GM12878 (cell line): ENCODE measurements at regions not wholly inside any gene's neighbourhood (a gene's known extent, or its start where the extent isn't known, plus 50 kb on each side); places are given as distances from the start of the nearest gene placed in this dataset.
"Not testable (repeated sequence)": the region's sequence is repeated elsewhere in the genome, so short reads cannot be mapped to it uniquely, and the experiment has no call there.

Experiments
- ATAC-seq: fragments of 200-7000 bp; cut with Tn5 transposase; 3 replicates; pipeline ENCODE4 v1.9.1; 2020; ENCODE audit warnings: mild to moderate bottlenecking, moderate library complexity
- BruUV-seq: library from RNA; stranded (reverse); fragments of 400-500 nt; replicated peaks from 2 replicates; lab custom pipeline; 2021; lab: Mats Ljungman, UMichigan
- CTCF ChIA-PET: fragments of 300-600 bp; sonication (Branson Sonifier 250); formaldehyde crosslinking; extraction: SDS; loops from one replicate; lab custom pipeline; 2021; ENCODE audit warnings: inconsistent platforms; lab: Yijun Ruan, JAX
- POLR2A ChIA-PET: fragments of 350-600 bp; formaldehyde crosslinking; extraction: SDS; loops from one replicate; lab custom pipeline; 2021; ENCODE audit warnings: inconsistent platforms; lab: Charles Lee
- RAD21 ChIA-PET: fragments of 300-600 bp; sonication (Branson Sonifier 250); formaldehyde crosslinking; loops from one replicate; lab custom pipeline; 2023; ENCODE audit warnings: antibody characterized with exemption; ENCODE audit not compliant: unreplicated experiment; lab: Charles Lee
- SMC1A ChIA-PET: fragments of 300-600 bp; sonication (Branson Sonifier 250); formaldehyde crosslinking; loops from one replicate; lab custom pipeline; 2023; ENCODE audit not compliant: unreplicated experiment, uncharacterized antibody; lab: Charles Lee
- DNase-seq: peaks from one replicate; pipeline ENCODE4 v3.0.0-alpha.2; 2011; ENCODE audit warnings: low read depth, low spot score
- FAIRE-seq: peaks from 3 replicates; lab custom pipeline; 2011; peaks lifted over from hg19 to GRCh38; lab: Jason Lieb, UNC
- H2AFZ ChIP-seq: 2 replicates; pipeline ENCODE4 v1.6.0; 2011; ENCODE audit warnings: low read depth, low read length, control low read depth; ENCODE audit not compliant: control insufficient read depth
- H3K27ac ChIP-seq: 2 replicates; pipeline ENCODE4 v1.5.1; 2011; ENCODE audit warnings: control low read depth; ENCODE audit not compliant: control insufficient read depth, insufficient read depth
- H3K27me3 ChIP-seq, 2 experiments: replicated peaks in 1 of 2; 2 replicates each; pipeline versions ENCODE4 v1.6.0 to v1.6.1; 2011; ENCODE audit warnings: low read length in 1 of 2; ENCODE audit not compliant: control insufficient read depth in 2 of 2, insufficient read depth in 2 of 2
- H3K36me3 ChIP-seq, 2 experiments: 2 replicates each; pipeline ENCODE4 v1.5.1; 2011; ENCODE audit warnings: low read length in 1 of 2; ENCODE audit not compliant: control insufficient read depth in 2 of 2, insufficient read depth in 2 of 2
- H3K4me1 ChIP-seq: 2 replicates; pipeline ENCODE4 v1.6.1; 2011; ENCODE audit warnings: mild to moderate bottlenecking, low read length, moderate library complexity, mixed read lengths; ENCODE audit not compliant: control insufficient read depth, insufficient read depth
- H3K4me2 ChIP-seq: 2 replicates; pipeline ENCODE4 v1.6.0; 2011; ENCODE audit warnings: control low read depth; ENCODE audit not compliant: control insufficient read depth, insufficient read depth
- H3K4me3 ChIP-seq: fragments of 200-600 bp; sonication (generic); 2 replicates; pipeline ENCODE4 v1.5.1; 2016
- H3K79me2 ChIP-seq: 2 replicates; pipeline ENCODE4 v1.6.0; 2011; ENCODE audit warnings: low read length; ENCODE audit not compliant: control insufficient read depth, insufficient read depth
- H3K9ac ChIP-seq: 2 replicates; pipeline ENCODE4 v1.8.0; 2011; ENCODE audit warnings: low read length, control low read depth, mixed read lengths; ENCODE audit not compliant: control insufficient read depth, insufficient read depth
- H3K9me3 ChIP-seq: replicated peaks from 3 replicates; pipeline ENCODE4 v1.5.1; 2011; ENCODE audit warnings: mild to moderate bottlenecking, low read length; ENCODE audit not compliant: control insufficient read depth, insufficient read depth
- H4K20me1 ChIP-seq: 2 replicates; pipeline ENCODE4 v1.6.0; 2011; ENCODE audit not compliant: control insufficient read depth, insufficient read depth
- WGBS: methylation state at CpG from one replicate; pipeline ENCODE4 v1.1.6; 2016; ENCODE audit warnings: low lambda C conversion rate; ENCODE audit not compliant: insufficient replicate concordance, insufficient coverage; ENCODE audit errors: missing lambda C conversion rate; 5-methylcytosine and 5-hydroxymethylcytosine counted together
- in situ Hi-C: fragments of 300-500 bp; cut with MboI; formaldehyde crosslinking; loops from 9 replicates; pipeline ENCODE4 v1.14.3; 2018; ENCODE audit warnings: mixed read lengths
- intact Hi-C: fragments of 100-400 bp; cut with micrococcal nuclease; formaldehyde crosslinking; loops from one replicate; pipeline ENCODE4 v1.14.2; 2022; ENCODE audit not compliant: unreplicated experiment

GRCh38 chr1:85525591-85525991 is 55.0 kb upstream of the CCN1 start:
- ATAC-seq, H3K79me2 ChIP-seq, H3K36me3 ChIP-seq, BruUV-seq, RAD21 ChIA-PET, H3K4me2 ChIP-seq, in situ Hi-C loops, SMC1A ChIA-PET, H3K9ac ChIP-seq, H3K9me3 ChIP-seq, DNase-seq, H4K20me1 ChIP-seq, H3K27ac ChIP-seq, H2AFZ ChIP-seq, POLR2A ChIA-PET, FAIRE-seq, H3K27me3 ChIP-seq, H3K4me1 ChIP-seq, intact Hi-C loops, H3K4me3 ChIP-seq: not testable (repeated sequence)
- CTCF ChIA-PET, result interaction anchor here (0.6 kb wide), 1 partner anchor 182 kb away, joined by 3 read pairs; no protein-coding TSS in a partner anchor
- 62% methylated on average over 2 of the region's 3 CpGs for WGBS

- ATAC-seq, H3K36me3 ChIP-seq, H3K79me2 ChIP-seq, H4K20me1 ChIP-seq, BruUV-seq, FAIRE-seq, H3K4me1 ChIP-seq, H3K9ac ChIP-seq, H3K4me2 ChIP-seq, DNase-seq, in situ Hi-C loops, RAD21 ChIA-PET, H3K9me3 ChIP-seq, H3K27ac ChIP-seq, intact Hi-C loops, H2AFZ ChIP-seq, POLR2A ChIA-PET, SMC1A ChIA-PET, H3K27me3 ChIP-seq, H3K4me3 ChIP-seq: not testable (repeated sequence)
- 36% methylated on average over 3 of the region's 3 CpGs for WGBS
- CTCF ChIA-PET, result interaction anchor here (0.6 kb wide), 1 partner anchor 182 kb away, joined by 3 read pairs; no protein-coding TSS in a partner anchor
These were observed 54.3 kb upstream of the CCN1 start for GRCh38 chr1:85526216-85526615.

DNA sequence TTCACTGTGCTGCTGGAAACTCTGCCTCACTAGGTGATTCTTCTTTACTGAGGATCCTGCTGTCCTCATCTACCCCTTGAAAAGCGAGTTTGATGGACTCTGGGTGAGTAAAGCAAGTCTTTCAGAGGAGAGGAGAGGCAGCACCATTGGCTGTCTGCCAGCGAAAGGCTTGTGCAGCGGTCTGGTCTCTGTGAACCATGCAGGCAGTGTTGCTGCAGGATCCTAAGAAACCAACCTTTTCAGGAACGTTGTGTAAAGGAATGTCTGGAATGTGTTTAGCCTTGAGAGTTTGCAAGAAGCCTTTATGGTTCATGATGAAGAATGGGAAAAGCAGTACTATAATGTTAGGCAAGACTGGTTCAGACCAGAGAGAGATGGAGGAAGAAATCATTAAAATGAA is 53.4 kb upstream of the CCN1 start:
- H3K27me3 ChIP-seq, POLR2A ChIA-PET, H3K36me3 ChIP-seq, H3K27ac ChIP-seq, H3K79me2 ChIP-seq, CTCF ChIA-PET, DNase-seq, H4K20me1 ChIP-seq, in situ Hi-C loops, H3K4me3 ChIP-seq, BruUV-seq, FAIRE-seq, ATAC-seq, H3K9ac ChIP-seq, H3K4me1 ChIP-seq, H3K9me3 ChIP-seq, SMC1A ChIA-PET, H2AFZ ChIP-seq, H3K4me2 ChIP-seq, RAD21 ChIA-PET, intact Hi-C loops: not testable (repeated sequence)
- 19% methylated on average over 4 of the region's 4 CpGs for WGBS
